ENCODE measurements at regions not wholly inside any gene's neighbourhood (a gene's known extent, or its start where the extent isn't known, plus 50 kb on each side); places are given as distances from the start of the nearest gene placed in this dataset.
A peak's percentile ranks its signal among the peaks of the same experiment; 100 is the strongest.

- H3K4me1 Mint-ChIP-seq, result no peaks in the 10 kb centered on the region
- H3K36me3 Mint-ChIP-seq, result no peaks in the 10 kb centered on the region
- H3K9me3 ChIP-seq (ENCODE audit: control insufficient read depth in 2 of 2, low read length in 2 of 2), result peaks cover 2 to 10% of the 10 kb centered on the region in 2 experiments
- no peak for ATAC-seq (ENCODE audit: low read depth in 2 of 2)
- H3K9me3 Mint-ChIP-seq, result peaks cover 0 to 28% (median 11%) of the 10 kb centered on the region in 7 donors
- peak overlapping the region in 1 of 4 donors; percentile 32 for H3K4me3 Mint-ChIP-seq
- no peaks in the 10 kb centered on the region for H3K4me1 ChIP-seq (ENCODE audit: control insufficient read depth, insufficient read depth, low read length, poor library complexity, severe bottlenecking)
- no peak overlapping the region for H3K27ac ChIP-seq (ENCODE audit: insufficient read depth, low read length, poor library complexity, severe bottlenecking)
- H3K27me3 Mint-ChIP-seq, result no peaks in the 10 kb centered on the region
- no peaks in the 10 kb centered on the region for H3K27me3 ChIP-seq (ENCODE audit: control insufficient read depth, insufficient read depth, low read length)
- H3K4me3 ChIP-seq (ENCODE audit: low read depth, low read length), result no peak overlapping the region
- H3K27ac Mint-ChIP-seq, result no peak overlapping the region
- no peaks in the 10 kb centered on the region for H3K36me3 ChIP-seq (ENCODE audit: control insufficient read depth, insufficient read depth, low read length)
- DNase-seq, result no peak
Measured at GRCh38 chr18:73023975-73024374, 156.2 kb upstream of the NETO1 start.

GRCh38 chr18:73009691-73010090 lies 141.9 kb upstream of the NETO1 start:
- ATAC-seq (ENCODE audit: low read depth in 2 of 2) (no peak), DNase-seq (no peak)
- no peaks in the 10 kb centered on the region for H3K36me3 Mint-ChIP-seq

GRCh38 chr18:73007915-73008308 lies 140.1 kb upstream of the NETO1 start:
- Mint-ChIP-seq H3K4me1 (no peaks in the 10 kb centered on the region), H3K27me3 (no peaks in the 10 kb centered on the region), H3K4me3 (no peak overlapping the region), H3K9me3 (peaks cover 0 to 18% (median 5%) of the 10 kb centered on the region in 7 donors), H3K36me3 (no peaks in the 10 kb centered on the region), H3K27ac (no peak overlapping the region)
- ATAC-seq (ENCODE audit: low read depth in 2 of 2) (no peak), DNase-seq (no peak)
- Histone ChIP-seq H3K27ac (ENCODE audit: insufficient read depth, low read length, poor library complexity, severe bottlenecking) (no peak overlapping the region), H3K9me3 (ENCODE audit: control insufficient read depth in 2 of 2, low read length in 2 of 2) (peaks cover 4 to 5% of the 10 kb centered on the region in 2 experiments), H3K36me3 (ENCODE audit: control insufficient read depth, insufficient read depth, low read length) (no peaks in the 10 kb centered on the region), H3K4me3 (ENCODE audit: low read depth, low read length) (no peak overlapping the region), H3K4me1 (ENCODE audit: control insufficient read depth, insufficient read depth, low read length, poor library complexity, severe bottlenecking) (no peaks in the 10 kb centered on the region), H3K27me3 (ENCODE audit: control insufficient read depth, insufficient read depth, low read length) (no peaks in the 10 kb centered on the region)

More at GRCh38 chr18:73009691-73010090, 141.9 kb upstream of the NETO1 start:
- Histone ChIP-seq H3K27me3 (ENCODE audit: control insufficient read depth, insufficient read depth, low read length) (no peaks in the 10 kb centered on the region), H3K4me1 (ENCODE audit: control insufficient read depth, insufficient read depth, low read length, poor library complexity, severe bottlenecking) (no peaks in the 10 kb centered on the region), H3K27ac (ENCODE audit: insufficient read depth, low read length, poor library complexity, severe bottlenecking) (no peak overlapping the region), H3K9me3 (ENCODE audit: control insufficient read depth in 2 of 2, low read length in 2 of 2) (peaks cover 3 to 7% of the 10 kb centered on the region in 2 experiments), H3K4me3 (ENCODE audit: low read depth, low read length) (no peak overlapping the region), H3K36me3 (ENCODE audit: control insufficient read depth, insufficient read depth, low read length) (no peaks in the 10 kb centered on the region)
- peaks cover 0 to 13% (median 9%) of the 10 kb centered on the region in 7 donors for H3K9me3 Mint-ChIP-seq
- H3K27me3 Mint-ChIP-seq, result no peaks in the 10 kb centered on the region
- peaks cover 0 to 4% (median 0%) of the 10 kb centered on the region in 4 donors for H3K4me1 Mint-ChIP-seq
- no peak overlapping the region for H3K4me3 Mint-ChIP-seq
- no peak overlapping the region for H3K27ac Mint-ChIP-seq

GRCh38 chr18:73007195-73007914 lies 139.6 kb upstream of the NETO1 start:
- Mint-ChIP-seq H3K36me3 (no peaks in the 10 kb centered on the region), H3K4me3 (no peak overlapping the region), H3K27me3 (no peaks in the 10 kb centered on the region), H3K4me1 (no peaks in the 10 kb centered on the region), H3K27ac (no peak overlapping the region), H3K9me3 (peaks cover 0 to 14% (median 5%) of the 10 kb centered on the region in 7 donors)
- ATAC-seq (ENCODE audit: low read depth in 2 of 2) (no peak), DNase-seq (no peak)
- no peaks in the 10 kb centered on the region for H3K27me3 ChIP-seq (ENCODE audit: control insufficient read depth, insufficient read depth, low read length)
- H3K4me1 ChIP-seq (ENCODE audit: control insufficient read depth, insufficient read depth, low read length, poor library complexity, severe bottlenecking), result no peaks in the 10 kb centered on the region
- no peaks in the 10 kb centered on the region for H3K36me3 ChIP-seq (ENCODE audit: control insufficient read depth, insufficient read depth, low read length)
- peaks cover 4 to 5% of the 10 kb centered on the region in 2 experiments for H3K9me3 ChIP-seq (ENCODE audit: control insufficient read depth in 2 of 2, low read length in 2 of 2)
- H3K27ac ChIP-seq (ENCODE audit: insufficient read depth, low read length, poor library complexity, severe bottlenecking), result no peak overlapping the region
- no peak overlapping the region for H3K4me3 ChIP-seq (ENCODE audit: low read depth, low read length)

GRCh38 chr18:73006331-73006730 lies 138.5 kb upstream of the NETO1 start:
- peaks cover 0 to 14% (median 5%) of the 10 kb centered on the region in 7 donors for H3K9me3 Mint-ChIP-seq
- no peaks in the 10 kb centered on the region for H3K4me1 Mint-ChIP-seq
- H3K9me3 ChIP-seq (ENCODE audit: control insufficient read depth in 2 of 2, low read length in 2 of 2), result peaks cover 4 to 5% of the 10 kb centered on the region in 2 experiments
- H3K27me3 Mint-ChIP-seq, result no peaks in the 10 kb centered on the region
- no peak overlapping the region for H3K27ac ChIP-seq (ENCODE audit: insufficient read depth, low read length, poor library complexity, severe bottlenecking)
- no peaks in the 10 kb centered on the region for H3K36me3 ChIP-seq (ENCODE audit: control insufficient read depth, insufficient read depth, low read length)
- no peak overlapping the region for H3K4me3 Mint-ChIP-seq
- no peak overlapping the region for H3K27ac Mint-ChIP-seq
- DNase-seq (no peak), ATAC-seq (ENCODE audit: low read depth in 2 of 2) (no peak)
- no peaks in the 10 kb centered on the region for H3K4me1 ChIP-seq (ENCODE audit: control insufficient read depth, insufficient read depth, low read length, poor library complexity, severe bottlenecking)
- no peaks in the 10 kb centered on the region for H3K27me3 ChIP-seq (ENCODE audit: control insufficient read depth, insufficient read depth, low read length)
- no peak overlapping the region for H3K4me3 ChIP-seq (ENCODE audit: low read depth, low read length)
- H3K36me3 Mint-ChIP-seq, result no peaks in the 10 kb centered on the region

GRCh38 chr18:73004260-73004659 lies 136.5 kb upstream of the NETO1 start:
- Mint-ChIP-seq H3K27me3 (no peaks in the 10 kb centered on the region), H3K27ac (no peak overlapping the region), H3K36me3 (no peaks in the 10 kb centered on the region), H3K9me3 (peaks cover 0 to 14% (median 2%) of the 10 kb centered on the region in 7 donors), H3K4me1 (no peaks in the 10 kb centered on the region), H3K4me3 (no peak overlapping the region)
- H3K4me3 ChIP-seq (ENCODE audit: low read depth, low read length), result no peak overlapping the region
- no peaks in the 10 kb centered on the region for H3K27me3 ChIP-seq (ENCODE audit: control insufficient read depth, insufficient read depth, low read length)
- no peak overlapping the region for H3K27ac ChIP-seq (ENCODE audit: insufficient read depth, low read length, poor library complexity, severe bottlenecking)
- no peaks in the 10 kb centered on the region for H3K36me3 ChIP-seq (ENCODE audit: control insufficient read depth, insufficient read depth, low read length)
- DNase-seq (no peak), ATAC-seq (ENCODE audit: low read depth in 2 of 2) (no peak)
- H3K4me1 ChIP-seq (ENCODE audit: control insufficient read depth, insufficient read depth, low read length, poor library complexity, severe bottlenecking), result no peaks in the 10 kb centered on the region
- peaks cover 2 to 4% of the 10 kb centered on the region in 2 experiments for H3K9me3 ChIP-seq (ENCODE audit: control insufficient read depth in 2 of 2, low read length in 2 of 2)

GRCh38 chr18:72999971-73000607 lies 132.3 kb upstream of the NETO1 start:
- Histone ChIP-seq H3K36me3 (ENCODE audit: control insufficient read depth, insufficient read depth, low read length) (no peaks in the 10 kb centered on the region), H3K9me3 (ENCODE audit: control insufficient read depth in 2 of 2, low read length in 2 of 2) (peaks cover 4% of the 10 kb centered on the region in 2 experiments), H3K4me3 (ENCODE audit: low read depth, low read length) (no peak overlapping the region), H3K27me3 (ENCODE audit: control insufficient read depth, insufficient read depth, low read length) (no peaks in the 10 kb centered on the region), H3K4me1 (ENCODE audit: control insufficient read depth, insufficient read depth, low read length, poor library complexity, severe bottlenecking) (no peaks in the 10 kb centered on the region), H3K27ac (ENCODE audit: insufficient read depth, low read length, poor library complexity, severe bottlenecking) (no peak overlapping the region)
- Mint-ChIP-seq H3K4me1 (no peaks in the 10 kb centered on the region), H3K36me3 (no peaks in the 10 kb centered on the region), H3K27ac (no peak overlapping the region), H3K9me3 (peaks cover under 1 to 23% (median 4%) of the 10 kb centered on the region in 7 donors), H3K4me3 (no peak overlapping the region), H3K27me3 (no peaks in the 10 kb centered on the region)
- DNase-seq (no peak), ATAC-seq (ENCODE audit: low read depth in 2 of 2) (no peak)
